ENCODE measurements at regions not wholly inside any gene's neighbourhood (a gene's known extent, or its start where the extent isn't known, plus 50 kb on each side); places are given as distances from the start of the nearest gene placed in this dataset.

GRCh38 chr3:20958161-20958560 is 772.2 kb upstream of the SGO1 start:
- TF ChIP-seq POLR2A (IDR thresholded peaks at IDR 0.05) (no peak), CTCF (IDR thresholded peaks at IDR 0.05) (no peak)
